ENCODE measurements at regions not wholly inside any gene's neighbourhood (a gene's known extent, or its start where the extent isn't known, plus 50 kb on each side); places are given as distances from the start of the nearest gene placed in this dataset.
A peak's percentile ranks its signal among the peaks of the same experiment; 100 is the strongest.

- TF ChIP-seq ZNF592 (IDR thresholded peaks at IDR 0.05) (no peak), PRDM15 (CRISPR knock-in tag; IDR thresholded peaks at IDR 0.05) (0 out of 2 replicates have a peak, but pooled peaks have one; percentile 29), HDGF (IDR thresholded peaks at IDR 0.05) (no peak)
Observed at GRCh38 chr4:89509708-89510281, 202.2 kb upstream of the GPRIN3 start (continued).
